HG02642 (cell line): ENCODE measurements at regions not wholly inside any gene's neighbourhood (a gene's known extent, or its start where the extent isn't known, plus 50 kb on each side); places are given as distances from the start of the nearest gene placed in this dataset.

ENCODE experiments used
- ATAC-seq: cut with Tn5 transposase; IDR thresholded peaks from one replicate; pipeline ENCODE4 v1.9.1; 2021; ENCODE audit warnings: mild to moderate bottlenecking; ENCODE audit not compliant: unreplicated experiment, poor library complexity

GRCh38 chr10:128220021-128220420 is 93.8 kb upstream of the MKI67 start:
- no peak for ATAC-seq

GRCh38 chr10:128221117-128221516 is 94.9 kb upstream of the MKI67 start:
- no peak for ATAC-seq

- ATAC-seq: no peak
Measured at GRCh38 chr10:128221807-128222206, 95.6 kb upstream of the MKI67 start.

- ATAC-seq: no peak
Measured at GRCh38 chr10:128222332-128222849, 96.2 kb upstream of the MKI67 start.

GRCh38 chr10:128230401-128230800 is 104.2 kb upstream of the MKI67 start:
- no peak for ATAC-seq

- no peak for ATAC-seq
Measured at GRCh38 chr10:128233422-128233821, 107.2 kb upstream of the MKI67 start.

GRCh38 chr10:128237710-128238109 is 111.5 kb upstream of the MKI67 start:
- ATAC-seq: no peak

- ATAC-seq: no peak
Measured at GRCh38 chr10:128241023-128241422, 114.8 kb upstream of the MKI67 start.

- no peak for ATAC-seq
Measured at GRCh38 chr10:128242641-128243040, 116.4 kb upstream of the MKI67 start.

- ATAC-seq: no peak
Measured at GRCh38 chr10:128245026-128245425, 118.8 kb upstream of the MKI67 start.

- no peak for ATAC-seq
Measured at GRCh38 chr10:128247576-128247975, 121.4 kb upstream of the MKI67 start.

GRCh38 chr10:128254476-128254875 is 128.3 kb upstream of the MKI67 start:
- no peak for ATAC-seq

GRCh38 chr10:128257428-128257827 is 131.2 kb upstream of the MKI67 start:
- no peak for ATAC-seq

- no peak for ATAC-seq
Measured at GRCh38 chr10:128258421-128258976, 132.3 kb upstream of the MKI67 start.

GRCh38 chr10:128263891-128264688 is 137.9 kb upstream of the MKI67 start:
- no peak for ATAC-seq

GRCh38 chr10:128265596-128265995 is 139.4 kb upstream of the MKI67 start:
- ATAC-seq: no peak

- no peak for ATAC-seq
Measured at GRCh38 chr10:128267581-128267980, 141.4 kb upstream of the MKI67 start.

GRCh38 chr10:128268015-128268722 is 141.9 kb upstream of the MKI67 start:
- no peak for ATAC-seq

- ATAC-seq: no peak
Measured at GRCh38 chr10:128274938-128275337, 148.7 kb upstream of the MKI67 start.

- no peak for ATAC-seq
Measured at GRCh38 chr10:128275388-128276177, 149.4 kb upstream of the MKI67 start.
